SJCRH30 (cell line): ENCODE measurements at regions not wholly inside any gene's neighbourhood (a gene's known extent, or its start where the extent isn't known, plus 50 kb on each side); places are given as distances from the start of the nearest gene placed in this dataset.

Source experiments
- DNase-seq, 2 experiments: peaks; one replicate each; pipeline ENCODE4 v3.0.0-alpha.2; 2015 to 2020
- H3K27ac ChIP-seq: fragments of 250-450 bp; sonication (Bioruptor Pico); 2 replicates; pipeline ENCODE4 v1.5.1; 2020; ENCODE audit warnings: mild to moderate bottlenecking, moderate library complexity
- H3K27me3 ChIP-seq: fragments of 250-450 bp; sonication (Bioruptor Pico); 2 replicates; pipeline ENCODE4 v1.5.1; 2020; ENCODE audit warnings: mild to moderate bottlenecking, moderate library complexity
- H3K36me3 ChIP-seq: fragments of 250-450 bp; sonication (Bioruptor Pico); 2 replicates; pipeline ENCODE4 v1.5.1; 2020; ENCODE audit warnings: mild to moderate bottlenecking, moderate library complexity
- H3K4me1 ChIP-seq: fragments of 250-450 bp; sonication (Bioruptor Pico); 2 replicates; pipeline ENCODE4 v1.5.1; 2020; ENCODE audit warnings: mild to moderate bottlenecking, moderate library complexity
- H3K4me3 ChIP-seq: fragments of 250-450 bp; sonication (Bioruptor Pico); 2 replicates; pipeline ENCODE4 v1.5.1; 2020; ENCODE audit warnings: mild to moderate bottlenecking, moderate library complexity
- H3K9me3 ChIP-seq: fragments of 250-450 bp; sonication (Bioruptor Pico); replicated peaks from 2 replicates; pipeline ENCODE4 v1.5.1; 2020; ENCODE audit warnings: mild to moderate bottlenecking, moderate library complexity

DNA sequence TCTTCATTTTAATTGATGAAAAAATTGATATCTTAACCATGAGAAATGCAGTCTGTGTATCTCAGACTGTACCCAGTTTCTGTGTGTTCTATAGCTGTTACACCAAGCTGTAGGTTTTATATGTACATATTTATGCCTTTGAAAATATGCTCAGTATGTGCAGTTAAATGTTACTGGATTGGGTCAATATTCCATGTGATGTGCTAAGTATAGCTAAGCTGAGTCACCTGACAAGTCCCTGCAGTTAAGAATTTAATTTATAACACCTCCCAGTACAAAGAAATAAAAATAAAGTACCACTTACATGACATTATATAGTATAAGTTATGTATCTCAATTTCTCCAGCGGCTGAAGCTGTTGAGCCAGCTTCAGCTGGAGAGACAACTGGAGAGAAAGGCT, 984.0 kb downstream of the GALC start:
- Histone ChIP-seq H3K27ac (no peak overlapping the region), H3K27me3 (no peaks in the 10 kb centered on the region), H3K4me3 (no peak overlapping the region), H3K9me3 (no peaks in the 10 kb centered on the region), H3K36me3 (no peaks in the 10 kb centered on the region), H3K4me1 (no peaks in the 10 kb centered on the region)
- no peak for DNase-seq

DNA sequence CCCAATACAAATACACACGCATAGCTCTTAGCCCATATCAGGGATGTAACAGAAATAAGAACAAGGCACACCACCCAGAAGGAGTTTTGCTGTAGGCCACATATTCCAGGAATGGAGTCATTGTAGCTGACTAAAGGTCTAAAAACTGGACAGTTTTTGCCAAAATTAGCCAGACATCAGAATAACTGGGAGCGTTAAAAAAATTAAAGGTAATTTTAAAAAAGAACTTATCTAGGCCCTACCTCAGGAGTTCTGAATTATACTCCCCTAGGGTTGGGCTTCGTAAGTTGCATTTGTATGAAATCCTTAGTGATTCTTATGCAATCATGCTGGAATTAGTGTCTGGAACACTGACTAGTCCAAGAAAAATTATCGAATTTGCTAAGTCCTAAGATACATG, 987.7 kb downstream of the GALC start:
- H3K4me1 ChIP-seq: no peaks in the 10 kb centered on the region
- no peaks in the 10 kb centered on the region for H3K9me3 ChIP-seq
- H3K27me3 ChIP-seq: no peaks in the 10 kb centered on the region
- H3K4me3 ChIP-seq: no peak overlapping the region
- no peaks in the 10 kb centered on the region for H3K36me3 ChIP-seq
- H3K27ac ChIP-seq: no peak overlapping the region
- no peak for DNase-seq

DNA sequence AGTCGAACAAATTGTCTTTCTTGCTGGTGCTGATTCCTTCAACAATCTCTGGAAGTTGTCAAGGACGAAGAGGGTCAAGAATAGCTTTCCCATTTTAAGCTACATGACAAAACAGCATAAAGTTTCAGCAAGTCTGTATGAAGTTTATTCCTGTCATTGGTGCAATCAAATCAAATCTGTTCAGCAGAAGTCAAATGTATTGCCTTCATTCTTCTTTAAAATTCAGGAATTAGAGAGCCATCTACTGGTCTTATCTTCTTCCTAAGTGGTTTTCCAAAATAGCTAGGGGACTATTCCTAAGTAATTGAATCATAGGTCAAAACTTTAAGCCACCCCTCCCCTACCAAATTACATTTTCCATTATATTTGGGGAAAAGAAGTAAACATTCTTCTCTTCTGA, 990.2 kb downstream of the GALC start:
- Histone ChIP-seq H3K27me3 (no peaks in the 10 kb centered on the region), H3K4me3 (no peak overlapping the region), H3K9me3 (no peaks in the 10 kb centered on the region), H3K4me1 (peaks cover 3% of the 10 kb centered on the region; the same call in 1 of the 2 replicates), H3K27ac (no peak overlapping the region), H3K36me3 (no peaks in the 10 kb centered on the region)
- DNase-seq: peak in 1 of 2 experiments; percentile 39

DNA sequence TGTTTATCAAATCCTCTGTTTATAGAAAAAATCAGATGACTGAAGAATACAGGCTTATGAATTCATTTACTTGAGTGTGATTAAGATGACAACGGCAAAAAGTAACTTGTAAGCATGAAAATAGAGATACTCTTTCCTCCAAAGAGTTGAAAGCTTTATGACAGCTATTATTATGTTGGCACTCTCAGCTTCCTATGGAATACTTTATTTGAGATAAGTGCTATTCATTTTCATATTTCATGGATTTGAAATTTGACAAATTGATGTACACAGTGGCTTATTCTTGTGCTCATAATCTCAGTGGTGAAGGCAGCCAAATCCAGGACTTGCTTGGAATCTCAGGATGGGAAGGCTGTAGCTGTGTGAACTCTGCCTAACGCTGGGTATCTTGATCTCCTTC, 991.6 kb downstream of the GALC start:
- H3K4me1 ChIP-seq: peaks cover 3% of the 10 kb centered on the region; the same call in 1 of the 2 replicates
- no peak for DNase-seq
- no peaks in the 10 kb centered on the region for H3K27me3 ChIP-seq

DNA sequence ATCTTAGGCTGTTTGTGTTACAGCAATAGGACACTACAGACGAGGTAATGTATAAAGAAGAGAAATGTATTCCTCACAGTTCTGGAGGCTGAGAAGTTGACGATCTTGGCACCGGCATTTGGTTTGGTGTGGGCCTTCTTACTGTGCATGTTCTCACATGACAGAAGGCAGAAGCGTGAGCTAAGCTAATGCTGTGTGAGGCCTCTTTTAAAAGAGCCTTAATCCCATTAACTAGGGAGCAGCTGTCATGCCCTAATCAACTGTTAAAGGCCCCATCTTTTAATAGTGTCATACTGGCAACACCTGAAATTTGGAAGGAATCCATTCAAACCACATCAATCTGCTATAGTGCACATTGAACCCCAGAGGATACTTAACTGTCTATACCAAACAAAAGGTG, 992.9 kb downstream of the GALC start:
- Histone ChIP-seq H3K27ac (no peak overlapping the region), H3K9me3 (no peaks in the 10 kb centered on the region), H3K4me1 (peaks cover 3% of the 10 kb centered on the region; the same call in 1 of the 2 replicates), H3K4me3 (no peak overlapping the region), H3K36me3 (no peaks in the 10 kb centered on the region), H3K27me3 (no peaks in the 10 kb centered on the region)
- peak in 1 of 2 experiments; percentile 27 for DNase-seq

More for the DNA sequence above, 991.6 kb downstream of the GALC start:
- Histone ChIP-seq H3K36me3 (no peaks in the 10 kb centered on the region), H3K27ac (no peak overlapping the region), H3K4me3 (no peak overlapping the region), H3K9me3 (no peaks in the 10 kb centered on the region)

DNA sequence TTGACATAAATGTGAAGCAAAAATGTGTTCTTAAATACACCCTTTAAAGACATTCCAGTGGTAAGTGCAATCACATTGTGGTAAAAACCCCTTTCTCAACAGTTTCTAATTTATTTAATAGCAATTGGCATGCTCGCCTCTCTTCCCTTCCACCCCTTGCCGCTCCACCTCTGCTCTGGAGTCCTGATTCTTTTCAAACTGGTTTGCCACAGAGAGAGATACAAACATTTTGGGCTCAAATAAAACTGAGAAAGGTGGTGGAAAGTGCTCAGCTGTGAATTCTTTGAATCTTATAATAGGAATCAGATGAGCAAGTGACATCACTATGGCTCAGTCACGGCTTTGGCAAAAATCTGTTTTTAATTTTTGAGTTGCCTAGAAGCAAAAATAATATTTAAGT, 993.9 kb downstream of the GALC start:
- H3K27me3 ChIP-seq: no peaks in the 10 kb centered on the region
- no peak overlapping the region for H3K27ac ChIP-seq
- no peaks in the 10 kb centered on the region for H3K9me3 ChIP-seq
- DNase-seq: no peak
- peaks cover 3% of the 10 kb centered on the region; the same call in 1 of the 2 replicates for H3K4me1 ChIP-seq
- H3K36me3 ChIP-seq: no peaks in the 10 kb centered on the region
- no peak overlapping the region for H3K4me3 ChIP-seq

DNA sequence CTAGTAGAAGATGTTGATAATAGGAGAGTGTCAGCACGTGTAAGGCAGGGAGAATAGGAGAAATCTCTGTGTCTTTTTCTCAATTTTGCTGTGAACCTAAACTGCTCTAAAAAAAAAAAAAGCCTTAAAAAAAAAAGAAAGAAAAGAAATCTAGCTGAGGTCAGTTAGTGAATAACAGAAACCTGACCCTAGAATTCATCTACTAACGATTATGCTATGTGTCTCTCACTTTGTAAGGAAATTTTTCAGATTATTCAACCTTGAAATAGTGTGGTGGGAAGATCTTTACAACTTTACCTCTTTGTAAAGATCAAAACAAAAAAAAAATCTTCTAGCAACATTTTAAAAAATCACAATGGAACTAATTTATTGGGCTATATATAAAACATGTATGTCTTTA, 995.7 kb downstream of the GALC start:
- DNase-seq: no peak
- Histone ChIP-seq H3K9me3 (no peaks in the 10 kb centered on the region), H3K27ac (no peak overlapping the region)

DNA sequence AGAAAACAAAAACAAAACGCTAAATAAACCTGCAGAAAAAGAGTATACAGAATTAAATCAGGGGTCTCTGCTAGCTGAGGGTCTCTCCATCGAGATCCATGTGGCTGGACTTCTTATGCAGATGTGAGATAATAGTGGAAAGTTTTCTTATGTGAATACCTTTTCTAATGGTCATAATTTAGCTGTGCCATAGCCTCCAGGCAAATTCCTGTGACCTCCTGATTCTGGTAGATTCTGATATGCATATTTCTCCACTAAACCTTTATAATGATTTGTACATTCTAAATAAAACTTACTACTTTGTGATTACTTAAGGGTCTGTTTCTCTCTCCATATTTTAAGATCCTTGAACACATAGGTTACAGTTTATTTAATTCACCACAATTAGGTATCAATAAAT, 1002.6 kb downstream of the GALC start:
- H3K4me3 ChIP-seq: no peak overlapping the region
- no peaks in the 10 kb centered on the region for H3K27me3 ChIP-seq
- no peak for DNase-seq
- no peak overlapping the region for H3K27ac ChIP-seq
- no peaks in the 10 kb centered on the region for H3K9me3 ChIP-seq
- H3K4me1 ChIP-seq: no peaks in the 10 kb centered on the region
- H3K36me3 ChIP-seq: no peaks in the 10 kb centered on the region

More for the DNA sequence above, 995.7 kb downstream of the GALC start:
- Histone ChIP-seq H3K27me3 (no peaks in the 10 kb centered on the region), H3K4me3 (no peak overlapping the region), H3K36me3 (no peaks in the 10 kb centered on the region), H3K4me1 (peaks cover 3% of the 10 kb centered on the region; the same call in 1 of the 2 replicates)

DNA sequence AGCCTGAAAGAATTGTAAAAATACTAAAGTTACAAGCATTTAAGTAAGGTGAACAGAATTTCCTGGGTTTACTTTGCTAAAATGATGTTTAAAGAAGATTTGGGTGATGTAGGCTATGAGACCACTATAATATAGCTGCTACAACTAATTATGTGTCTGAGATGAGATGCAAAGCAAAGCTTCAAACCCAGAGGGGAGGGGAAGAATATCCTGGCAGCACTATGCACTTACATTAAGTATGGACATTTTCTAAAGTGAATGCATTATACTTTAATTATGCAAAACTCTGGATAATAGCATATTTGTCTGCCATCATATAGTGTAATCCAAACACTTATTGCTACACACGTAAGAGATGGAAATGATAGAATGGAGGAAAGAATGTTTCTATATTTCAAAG, 1003.7 kb downstream of the GALC start:
- H3K4me1 ChIP-seq: no peaks in the 10 kb centered on the region
- no peak overlapping the region for H3K27ac ChIP-seq
- H3K9me3 ChIP-seq: no peaks in the 10 kb centered on the region
- no peaks in the 10 kb centered on the region for H3K27me3 ChIP-seq
- no peak overlapping the region for H3K4me3 ChIP-seq
- no peak for DNase-seq
- no peaks in the 10 kb centered on the region for H3K36me3 ChIP-seq

DNA sequence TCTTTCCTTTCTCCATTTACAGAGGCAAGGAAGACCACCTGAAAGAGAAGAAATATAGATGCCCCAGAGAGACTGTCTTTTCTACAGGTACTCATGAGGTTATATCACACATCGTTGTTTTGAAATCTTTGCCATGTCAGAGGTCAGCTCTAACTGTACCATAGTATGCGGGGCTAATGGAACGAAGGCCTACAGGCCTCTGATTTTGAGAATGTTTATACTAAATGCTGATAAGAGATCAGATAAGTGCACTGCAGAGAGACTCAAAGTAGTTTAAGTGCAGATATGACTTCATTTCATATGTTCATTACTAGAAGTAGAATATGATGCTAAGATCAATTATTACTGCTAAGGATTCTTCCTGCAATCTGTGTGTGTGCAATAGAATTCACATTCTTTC, 1005.0 kb downstream of the GALC start:
- DNase-seq: no peak
- H3K9me3 ChIP-seq: no peaks in the 10 kb centered on the region
- H3K27me3 ChIP-seq: no peaks in the 10 kb centered on the region
- no peaks in the 10 kb centered on the region for H3K4me1 ChIP-seq
- H3K36me3 ChIP-seq: no peaks in the 10 kb centered on the region
- H3K4me3 ChIP-seq: no peak overlapping the region
- H3K27ac ChIP-seq: no peak overlapping the region

DNA sequence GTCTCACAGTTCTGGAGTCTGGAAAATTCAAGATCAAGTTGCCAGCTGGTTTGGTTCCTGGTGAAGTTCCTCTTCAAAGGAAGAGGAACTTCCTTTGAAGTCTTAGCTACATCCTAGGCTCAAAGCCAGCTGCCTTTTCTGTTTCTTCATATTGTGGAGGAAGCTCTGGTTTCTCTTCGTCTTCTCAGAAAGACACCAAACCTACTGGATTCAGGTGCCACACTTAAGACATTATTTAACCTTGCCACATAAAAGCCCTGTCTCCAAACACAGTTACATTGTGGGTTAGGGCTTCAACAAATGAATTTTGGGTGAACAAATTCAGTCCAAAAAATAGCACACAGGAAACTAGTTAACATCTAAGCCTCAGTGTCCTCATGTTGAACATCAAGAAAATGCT, 1019.8 kb downstream of the GALC start:
- no peaks in the 10 kb centered on the region; the same call in 1 of the 2 replicates for H3K9me3 ChIP-seq
- no peaks in the 10 kb centered on the region for H3K27me3 ChIP-seq
- no peak overlapping the region for H3K4me3 ChIP-seq
- 0 out of 2 replicates have a peak, but pooled peaks cover 2% of the 10 kb centered on the region for H3K4me1 ChIP-seq
- no peak overlapping the region for H3K27ac ChIP-seq
- no peak for DNase-seq
- H3K36me3 ChIP-seq: no peaks in the 10 kb centered on the region

DNA sequence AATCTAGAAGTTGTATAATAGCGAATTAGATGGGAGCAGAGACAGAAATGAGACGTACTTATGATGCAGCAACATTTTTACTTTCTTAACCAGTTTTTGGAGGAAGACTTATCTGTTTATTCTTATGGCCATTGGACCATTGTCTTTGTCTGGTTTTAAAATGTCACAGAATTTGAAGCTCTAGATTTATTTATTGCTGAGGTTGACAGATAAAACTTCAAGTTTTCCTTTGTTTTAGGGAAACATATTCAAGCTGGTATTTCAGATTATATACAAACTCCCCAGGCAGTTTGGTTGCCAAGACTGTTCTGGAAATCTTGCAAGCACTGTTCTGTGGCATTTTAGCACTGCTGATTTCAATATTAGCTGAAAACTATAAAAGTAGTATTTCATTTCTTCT, 1021.7 kb downstream of the GALC start:
- no peak overlapping the region for H3K4me3 ChIP-seq
- H3K27me3 ChIP-seq: no peaks in the 10 kb centered on the region
- H3K36me3 ChIP-seq: no peaks in the 10 kb centered on the region
- 0 out of 2 replicates have a peak, but pooled peaks cover 2% of the 10 kb centered on the region for H3K4me1 ChIP-seq
- no peak for DNase-seq
- no peak overlapping the region for H3K27ac ChIP-seq
- no peaks in the 10 kb centered on the region; the same call in none of the 2 replicates for H3K9me3 ChIP-seq

DNA sequence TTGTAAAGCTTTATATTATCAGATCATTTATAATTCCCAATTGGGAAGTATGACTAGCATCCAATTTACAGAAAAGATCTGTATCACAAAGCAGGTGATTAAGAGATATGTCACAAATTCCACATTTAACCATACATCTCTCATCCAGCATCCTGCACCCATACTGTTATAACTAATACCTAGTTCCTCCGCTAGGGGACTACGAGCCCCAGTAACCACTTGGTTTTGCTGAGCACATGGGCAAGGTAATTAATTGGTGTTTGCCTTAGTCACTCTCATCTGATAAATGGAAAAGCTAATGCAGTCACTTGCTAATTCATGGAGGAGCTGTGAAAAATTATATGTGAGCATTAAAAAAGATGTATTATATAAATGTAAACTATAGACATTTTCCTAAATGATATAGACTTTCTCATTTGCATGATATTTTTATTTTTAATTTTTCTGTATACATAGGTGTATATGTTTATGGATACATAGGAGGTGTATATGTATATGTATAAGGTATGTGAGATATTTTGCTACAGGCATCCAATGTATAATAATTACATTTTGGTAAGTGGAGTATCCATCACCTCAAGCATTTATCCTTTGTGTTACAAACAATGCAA, 1031.8 kb downstream of the GALC start:
- Histone ChIP-seq H3K4me3 (no peak overlapping the region), H3K27ac (no peak overlapping the region), H3K27me3 (no peaks in the 10 kb centered on the region), H3K4me1 (no peaks in the 10 kb centered on the region), H3K9me3 (no peaks in the 10 kb centered on the region), H3K36me3 (no peaks in the 10 kb centered on the region)
- no peak for DNase-seq

DNA sequence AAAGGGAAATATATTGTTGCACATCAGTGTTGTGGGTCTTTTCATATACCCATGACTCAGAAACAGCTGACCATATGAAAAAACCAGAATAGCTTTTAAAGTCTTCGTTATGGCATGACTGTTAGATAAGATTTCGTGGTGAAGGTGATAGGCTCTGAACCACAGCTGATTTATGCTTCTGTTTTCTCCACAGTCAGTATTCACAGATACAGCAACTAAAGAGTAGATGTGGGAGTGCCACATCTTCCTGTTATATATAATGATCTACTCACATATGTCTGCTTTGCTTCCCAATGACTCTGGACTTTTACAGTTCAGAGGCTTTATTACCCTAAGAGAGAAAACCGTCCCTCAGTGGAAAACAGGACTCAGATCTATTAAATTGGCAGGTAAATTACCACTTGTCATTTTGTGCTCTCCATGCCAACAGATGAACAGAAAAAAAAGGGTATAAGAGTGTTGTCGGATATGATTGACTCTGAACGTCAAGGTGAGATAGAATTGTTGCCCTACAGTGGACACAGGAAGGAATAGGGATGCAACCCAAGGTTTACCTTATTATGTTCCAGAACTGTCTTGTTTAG, 1037.1 kb downstream of the GALC start:
- Histone ChIP-seq H3K36me3 (no peaks in the 10 kb centered on the region), H3K4me3 (no peak overlapping the region), H3K27me3 (no peaks in the 10 kb centered on the region), H3K9me3 (0 out of 2 replicates have a peak, but pooled peaks cover 2% of the 10 kb centered on the region), H3K4me1 (peaks cover 7% of the 10 kb centered on the region), H3K27ac (no peak overlapping the region)
- peak in 1 of 2 experiments; percentile 23 for DNase-seq

DNA sequence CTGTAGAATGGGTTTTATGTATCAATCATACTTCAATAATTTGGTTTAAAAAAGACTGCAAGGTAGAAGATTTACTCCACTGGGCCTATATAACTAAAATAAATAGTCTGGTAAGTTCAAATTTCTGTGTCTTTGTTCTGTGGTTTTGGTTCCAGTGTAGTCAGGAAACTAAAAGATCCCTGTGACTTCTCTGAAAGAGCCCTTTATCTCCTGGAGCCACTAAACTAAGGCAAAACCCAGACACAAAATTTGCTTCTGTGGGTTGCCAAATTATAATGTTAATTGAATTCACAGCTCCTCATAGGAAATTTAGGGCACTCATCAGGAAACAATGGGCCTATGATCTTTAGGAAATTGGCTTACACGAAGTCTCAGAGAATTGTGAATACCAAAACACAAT, 1038.4 kb downstream of the GALC start:
- 0 out of 2 replicates have a peak, but pooled peaks cover 2% of the 10 kb centered on the region for H3K9me3 ChIP-seq
- no peaks in the 10 kb centered on the region for H3K27me3 ChIP-seq
- peaks cover 7% of the 10 kb centered on the region for H3K4me1 ChIP-seq
- no peak overlapping the region for H3K4me3 ChIP-seq
- DNase-seq: peak in 1 of 2 experiments; percentile 38
- no peak overlapping the region for H3K27ac ChIP-seq
- no peaks in the 10 kb centered on the region for H3K36me3 ChIP-seq

DNA sequence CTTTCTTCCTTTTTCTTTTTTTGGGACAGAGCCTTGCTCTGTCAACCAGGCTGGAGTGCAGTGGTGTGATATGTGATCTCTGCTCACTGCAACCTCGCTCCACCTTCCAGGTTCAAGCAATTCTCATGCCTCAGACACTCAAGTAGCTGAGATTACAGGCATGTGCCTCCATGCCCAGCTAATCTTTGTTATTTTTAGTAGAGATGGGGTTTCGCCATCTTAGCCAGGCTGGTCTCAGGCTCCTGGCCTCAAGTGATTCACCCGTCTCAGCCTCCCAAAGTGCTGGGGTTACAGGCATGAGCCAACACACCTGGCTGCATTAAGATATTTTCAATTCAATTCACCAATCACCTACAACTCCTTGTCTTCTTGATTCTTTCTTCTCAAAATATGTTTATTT, 1046.5 kb downstream of the GALC start:
- H3K36me3 ChIP-seq: no peaks in the 10 kb centered on the region
- no peaks in the 10 kb centered on the region for H3K9me3 ChIP-seq
- no peak for DNase-seq
- H3K4me3 ChIP-seq: no peak overlapping the region
- no peak overlapping the region for H3K27ac ChIP-seq
- no peaks in the 10 kb centered on the region for H3K27me3 ChIP-seq
- no peaks in the 10 kb centered on the region for H3K4me1 ChIP-seq
